ENCODE measurements at regions not wholly inside any gene's neighbourhood (a gene's known extent, or its start where the extent isn't known, plus 50 kb on each side); places are given as distances from the start of the nearest gene placed in this dataset.

DNA sequence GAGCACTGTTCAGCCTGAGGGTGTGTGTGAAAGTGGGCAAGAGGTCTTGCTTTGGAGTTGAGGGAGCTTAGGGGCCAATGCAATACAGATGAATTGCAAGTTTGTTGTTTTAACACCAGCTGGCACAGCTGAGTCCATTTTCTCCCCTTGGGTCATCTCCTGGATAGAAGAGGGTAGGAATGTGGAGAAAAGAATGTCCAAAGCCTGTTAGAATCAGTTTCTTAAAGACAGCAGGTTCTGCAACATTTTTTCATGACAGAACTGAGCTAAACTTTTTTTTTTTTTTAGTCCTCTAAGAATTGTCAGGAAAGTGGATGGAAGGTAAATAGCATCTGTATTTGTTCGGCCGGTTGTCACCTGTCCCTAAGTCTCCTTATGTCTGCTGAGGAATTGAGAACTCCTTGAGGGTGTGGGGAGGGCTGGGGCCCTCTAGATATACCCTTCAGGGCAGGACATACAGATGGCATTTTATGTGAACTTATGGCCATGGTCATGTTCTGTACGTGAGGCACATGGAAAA, 211.1 kb upstream of the CADM1 start:
- TF ChIP-seq EZH2phosphoT487 (IDR thresholded peaks at IDR 0.05; ENCODE audit: borderline replicate concordance, low read length): no peak
- TF ChIP-seq, protein P1, sequence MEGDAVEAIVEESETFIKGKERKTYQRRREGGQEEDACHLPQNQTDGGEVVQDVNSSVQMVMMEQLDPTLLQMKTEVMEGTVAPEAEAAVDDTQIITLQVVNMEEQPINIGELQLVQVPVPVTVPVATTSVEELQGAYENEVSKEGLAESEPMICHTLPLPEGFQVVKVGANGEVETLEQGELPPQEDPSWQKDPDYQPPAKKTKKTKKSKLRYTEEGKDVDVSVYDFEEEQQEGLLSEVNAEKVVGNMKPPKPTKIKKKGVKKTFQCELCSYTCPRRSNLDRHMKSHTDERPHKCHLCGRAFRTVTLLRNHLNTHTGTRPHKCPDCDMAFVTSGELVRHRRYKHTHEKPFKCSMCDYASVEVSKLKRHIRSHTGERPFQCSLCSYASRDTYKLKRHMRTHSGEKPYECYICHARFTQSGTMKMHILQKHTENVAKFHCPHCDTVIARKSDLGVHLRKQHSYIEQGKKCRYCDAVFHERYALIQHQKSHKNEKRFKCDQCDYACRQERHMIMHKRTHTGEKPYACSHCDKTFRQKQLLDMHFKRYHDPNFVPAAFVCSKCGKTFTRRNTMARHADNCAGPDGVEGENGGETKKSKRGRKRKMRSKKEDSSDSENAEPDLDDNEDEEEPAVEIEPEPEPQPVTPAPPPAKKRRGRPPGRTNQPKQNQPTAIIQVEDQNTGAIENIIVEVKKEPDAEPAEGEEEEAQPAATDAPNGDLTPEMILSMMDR (IDR thresholded peaks at IDR 0.05; ENCODE audit: low read depth, low read length, poor library complexity, severe bottlenecking): no peak

Data from DOHH2 (cell line).